ENCODE measurements at regions not wholly inside any gene's neighbourhood (a gene's known extent, or its start where the extent isn't known, plus 50 kb on each side); places are given as distances from the start of the nearest gene placed in this dataset.
A peak's percentile ranks its signal among the peaks of the same experiment; 100 is the strongest.

DNA sequence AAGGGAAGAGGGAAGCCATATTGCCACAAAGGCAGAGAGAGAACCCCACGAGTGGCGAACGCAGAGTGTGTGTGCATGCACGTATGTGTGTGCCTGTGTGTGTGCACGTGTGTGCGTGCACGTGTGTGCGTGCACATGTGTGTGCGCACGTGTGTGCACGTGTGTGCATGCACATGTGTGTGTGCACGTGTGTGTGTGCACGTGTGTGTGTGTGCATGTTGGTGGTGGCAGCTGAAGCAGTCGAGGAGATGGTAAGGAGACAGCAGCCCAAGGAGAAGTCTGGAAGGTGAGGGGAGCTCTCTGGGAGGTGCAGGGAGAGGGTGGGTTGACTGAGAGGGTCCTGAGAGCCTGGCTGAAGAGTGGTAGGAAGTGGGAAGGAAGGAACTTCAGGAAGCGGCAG is 94.1 kb upstream of the NECTIN1 start:
- no peak for ATAC-seq (replicated peaks)
- no peak overlapping the region for H3K4me3 Mint-ChIP-seq
- no peak overlapping the region for H3K27ac Mint-ChIP-seq
- no peak for DNase-seq
- H3K27me3 Mint-ChIP-seq = peaks cover 29 to 36% of the 10 kb centered on the region in 2 donors
- peaks cover 6 to 10% of the 10 kb centered on the region in 2 donors for H3K9me3 Mint-ChIP-seq
- H3K4me1 Mint-ChIP-seq = peaks cover 0 to 2% of the 10 kb centered on the region in 2 donors
- H3K36me3 Mint-ChIP-seq = no peaks in the 10 kb centered on the region

DNA sequence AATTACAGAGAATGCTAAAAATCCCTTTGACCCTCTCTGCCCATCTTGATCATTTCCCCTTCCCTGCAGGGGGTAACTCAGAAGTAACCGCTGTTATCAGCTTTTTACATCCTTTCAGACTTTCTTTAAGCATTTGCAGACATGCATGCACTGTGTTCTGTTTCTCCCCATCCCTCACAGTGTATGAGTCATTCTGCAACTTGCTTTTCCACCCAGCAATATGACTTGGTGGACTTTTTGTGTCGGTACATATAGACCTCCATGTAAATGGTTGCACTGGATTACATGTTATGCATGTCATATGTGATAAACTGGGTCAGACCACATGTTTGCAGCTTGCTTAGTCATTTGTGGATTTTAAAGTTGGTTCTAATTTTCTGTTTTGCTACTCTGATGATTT is 87.7 kb upstream of the NECTIN1 start:
- no peak for ATAC-seq (replicated peaks)
- peaks cover 30 to 38% of the 10 kb centered on the region in 2 donors for H3K27me3 Mint-ChIP-seq
- H3K9me3 Mint-ChIP-seq = peaks cover 6 to 9% of the 10 kb centered on the region in 2 donors
- H3K4me3 Mint-ChIP-seq = no peak overlapping the region
- H3K27ac Mint-ChIP-seq = no peak overlapping the region
- H3K36me3 Mint-ChIP-seq = no peaks in the 10 kb centered on the region
- no peak for DNase-seq
- peaks cover 0 to 1% of the 10 kb centered on the region in 2 donors for H3K4me1 Mint-ChIP-seq

DNA sequence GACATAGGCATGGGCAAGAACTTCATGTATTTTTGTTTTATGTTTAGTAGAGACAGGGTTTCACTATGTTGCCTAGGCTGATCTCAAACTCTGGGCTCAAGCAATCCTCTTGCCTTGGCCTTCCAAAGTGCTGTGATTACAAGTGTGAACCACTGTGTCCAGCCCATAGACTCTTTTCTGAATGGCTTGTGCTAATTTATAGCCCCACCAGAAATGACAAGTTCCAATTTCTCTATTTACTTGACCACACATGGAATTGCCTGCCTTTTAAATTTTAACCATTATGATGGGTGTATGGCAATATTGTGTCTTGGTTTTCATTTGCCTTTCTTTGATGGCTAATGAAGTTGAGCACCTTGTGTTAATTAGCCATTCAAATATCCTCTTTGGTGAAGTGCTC is 85.8 kb upstream of the NECTIN1 start:
- Mint-ChIP-seq H3K4me1 (peaks cover 9 to 10% of the 10 kb centered on the region in 2 donors), H3K27ac (no peak overlapping the region), H3K4me3 (no peak overlapping the region), H3K27me3 (peaks cover 34 to 42% of the 10 kb centered on the region in 2 donors), H3K36me3 (no peaks in the 10 kb centered on the region), H3K9me3 (peaks cover 6 to 9% of the 10 kb centered on the region in 2 donors)
- DNase-seq (no peak), ATAC-seq (replicated peaks) (no peak)

DNA sequence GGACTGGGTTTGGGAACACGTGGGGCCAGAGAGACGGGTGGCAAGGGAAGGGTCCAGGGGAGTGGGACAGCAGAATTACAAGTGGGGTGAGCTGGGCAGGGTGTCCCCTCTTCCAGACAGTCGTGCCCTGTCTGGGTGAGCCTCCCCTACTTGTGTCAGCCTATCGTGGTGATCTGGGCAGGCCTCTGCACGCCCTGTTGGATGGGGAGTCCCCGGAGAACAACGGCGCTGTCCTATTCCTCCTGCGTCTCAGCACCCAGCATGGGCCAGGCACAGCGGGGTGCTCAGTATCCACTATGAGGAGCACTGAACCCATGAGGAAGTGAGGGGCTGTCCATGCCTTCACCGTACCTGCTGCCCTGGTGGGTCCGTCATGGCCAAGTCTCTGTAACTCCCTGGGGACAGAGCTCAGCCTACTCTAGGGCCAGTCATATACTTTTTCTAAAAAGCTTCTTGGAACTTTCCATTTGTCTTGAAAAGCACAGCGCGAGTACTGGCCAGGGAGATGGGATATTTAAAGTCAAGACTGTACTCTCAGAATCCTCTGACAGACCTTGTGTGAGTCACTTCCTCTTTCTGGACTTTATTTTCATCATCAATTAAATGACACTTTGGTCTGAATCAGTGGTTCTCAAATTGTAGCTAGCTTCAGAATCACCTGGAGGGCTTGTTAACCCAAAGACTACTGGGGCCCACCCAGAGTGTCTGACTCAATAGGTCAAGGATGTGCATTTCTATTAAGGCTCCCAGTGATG is 81.7 kb upstream of the NECTIN1 start:
- no peak overlapping the region for H3K4me3 Mint-ChIP-seq
- H3K36me3 Mint-ChIP-seq = no peaks in the 10 kb centered on the region
- DNase-seq (no peak), ATAC-seq (replicated peaks) (peak; percentile 74 to 82)
- peaks cover 27 to 33% of the 10 kb centered on the region in 2 donors for H3K27me3 Mint-ChIP-seq
- H3K9me3 Mint-ChIP-seq = peaks cover 6 to 9% of the 10 kb centered on the region in 2 donors
- peaks cover 9 to 10% of the 10 kb centered on the region in 2 donors for H3K4me1 Mint-ChIP-seq
- no peak overlapping the region for H3K27ac Mint-ChIP-seq

DNA sequence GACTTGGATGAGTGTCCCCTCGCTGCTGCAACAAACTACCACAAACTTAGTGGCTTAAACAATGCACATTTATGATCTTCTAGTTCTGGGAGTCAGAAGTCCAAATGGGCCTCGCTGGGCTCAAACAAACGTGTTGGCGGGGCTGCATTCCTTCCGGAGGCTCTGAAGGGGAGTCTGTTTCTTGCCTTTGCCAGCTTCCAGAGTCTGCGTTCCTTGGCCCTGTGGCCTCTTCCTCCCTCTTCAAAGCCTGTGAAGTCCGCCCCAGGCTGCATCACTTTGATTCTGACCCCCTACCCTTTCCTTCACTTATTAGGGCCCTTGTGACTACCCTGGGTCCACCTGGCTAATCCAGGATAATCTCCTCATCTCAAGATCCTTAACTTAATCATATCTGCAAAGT is 80.3 kb upstream of the NECTIN1 start:
- H3K27me3 Mint-ChIP-seq = peaks cover 27 to 33% of the 10 kb centered on the region in 2 donors
- no peak overlapping the region for H3K27ac Mint-ChIP-seq
- H3K36me3 Mint-ChIP-seq = no peaks in the 10 kb centered on the region
- peaks cover 9 to 10% of the 10 kb centered on the region in 2 donors for H3K4me1 Mint-ChIP-seq
- peaks cover 5 to 9% of the 10 kb centered on the region in 2 donors for H3K9me3 Mint-ChIP-seq
- ATAC-seq (replicated peaks) (no peak), DNase-seq (no peak)
- H3K4me3 Mint-ChIP-seq = no peak overlapping the region

DNA sequence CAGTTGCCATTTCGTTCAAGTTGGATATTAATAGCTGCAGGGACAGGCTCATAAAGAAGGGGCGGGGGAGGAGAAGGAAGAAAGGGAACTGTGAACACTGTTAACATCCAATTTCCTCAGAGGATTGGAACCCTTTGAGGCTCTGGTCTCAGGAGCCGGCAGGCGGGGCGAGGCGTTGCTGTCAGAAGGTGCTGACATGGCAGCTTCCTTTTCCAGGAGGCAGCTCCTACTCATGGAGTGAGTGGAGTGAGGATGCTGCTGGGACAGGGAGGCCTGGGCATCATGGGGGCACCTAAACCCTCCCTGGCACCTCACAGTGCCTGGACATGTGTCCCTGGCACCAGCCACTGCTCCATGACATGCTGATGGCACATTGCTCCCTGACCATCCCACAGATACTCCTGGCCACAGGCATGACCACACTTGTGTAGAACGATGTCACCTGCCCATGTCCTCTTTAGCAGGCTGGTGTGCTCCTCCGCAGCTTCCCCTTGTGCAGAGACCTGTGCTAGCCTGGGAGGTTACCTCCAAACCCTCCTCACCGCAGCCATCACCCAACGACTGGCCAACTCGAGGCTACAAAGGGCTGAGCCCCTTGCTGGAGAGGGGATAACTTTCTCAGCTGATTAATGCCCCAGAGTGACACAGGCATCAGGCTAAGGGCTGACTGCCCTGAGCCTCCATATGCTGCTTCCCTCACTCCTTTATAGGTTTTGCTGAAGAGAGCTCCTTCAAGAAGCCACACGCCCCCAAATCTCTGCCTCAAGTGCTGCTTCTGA is 79.6 kb upstream of the NECTIN1 start:
- peaks cover 9 to 10% of the 10 kb centered on the region in 2 donors for H3K4me1 Mint-ChIP-seq
- no peak for DNase-seq
- peaks cover 28 to 31% of the 10 kb centered on the region in 2 donors for H3K27me3 Mint-ChIP-seq

DNA sequence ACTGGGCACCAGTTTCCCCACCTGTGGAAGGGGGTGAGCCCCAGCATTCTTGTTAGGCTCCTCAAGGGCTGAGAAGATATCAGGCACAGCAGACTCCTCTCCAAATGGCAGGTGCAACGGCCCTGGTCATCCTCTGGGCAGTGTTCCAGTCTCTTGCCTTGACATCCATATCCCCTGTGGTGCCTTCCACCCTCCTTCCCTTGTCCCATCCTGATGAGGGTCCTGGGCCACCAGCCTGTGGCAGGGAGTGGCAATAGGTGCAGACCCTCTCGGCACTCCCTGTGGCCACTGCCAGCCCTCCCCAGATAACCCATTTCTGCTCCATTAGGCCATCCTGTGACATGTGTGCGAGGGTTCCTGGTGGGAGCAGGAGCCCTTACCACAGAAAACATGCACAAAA is 78.8 kb upstream of the NECTIN1 start:
- ATAC-seq (replicated peaks) (no peak), DNase-seq (no peak)
- H3K4me3 Mint-ChIP-seq = no peak overlapping the region
- H3K27ac Mint-ChIP-seq = no peak overlapping the region
- peaks cover 27 to 31% of the 10 kb centered on the region in 2 donors for H3K27me3 Mint-ChIP-seq
- peaks cover 9 to 10% of the 10 kb centered on the region in 2 donors for H3K4me1 Mint-ChIP-seq
- no peaks in the 10 kb centered on the region for H3K36me3 Mint-ChIP-seq
- no peaks in the 10 kb centered on the region for H3K9me3 Mint-ChIP-seq

More for the DNA sequence above, 79.6 kb upstream of the NECTIN1 start:
- ATAC-seq (replicated peaks) = no peak
- Mint-ChIP-seq H3K36me3 (no peaks in the 10 kb centered on the region), H3K4me3 (no peak overlapping the region), H3K27ac (no peak overlapping the region), H3K9me3 (peaks cover under 1 to 3% of the 10 kb centered on the region in 2 donors)

DNA sequence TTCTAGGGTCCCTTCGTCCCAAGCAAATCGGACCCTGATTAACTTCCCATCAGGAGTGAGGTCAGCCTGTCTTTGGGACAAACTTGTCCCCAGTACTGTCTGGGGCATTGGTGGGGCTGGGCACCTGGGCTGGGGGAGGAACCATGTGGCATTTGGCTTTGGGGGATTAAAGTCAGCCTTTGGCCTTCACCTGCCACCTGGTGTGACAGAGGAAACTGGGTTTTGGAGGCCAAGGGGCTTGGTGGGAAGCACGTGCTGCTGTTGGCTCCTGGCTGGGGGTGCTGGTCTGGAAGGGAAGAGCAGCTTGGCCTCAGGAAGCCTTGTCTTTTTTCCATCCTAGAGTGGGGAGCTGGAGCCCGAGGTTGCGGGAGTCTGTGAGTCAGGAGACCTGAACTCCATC is 78.4 kb upstream of the NECTIN1 start:
- H3K4me3 Mint-ChIP-seq = no peak overlapping the region
- no peaks in the 10 kb centered on the region for H3K36me3 Mint-ChIP-seq
- H3K4me1 Mint-ChIP-seq = peaks cover 9 to 10% of the 10 kb centered on the region in 2 donors
- H3K27ac Mint-ChIP-seq = no peak overlapping the region
- DNase-seq = no peak
- ATAC-seq (replicated peaks) = no peak
- no peaks in the 10 kb centered on the region for H3K9me3 Mint-ChIP-seq
- peaks cover 25 to 31% of the 10 kb centered on the region in 2 donors for H3K27me3 Mint-ChIP-seq

DNA sequence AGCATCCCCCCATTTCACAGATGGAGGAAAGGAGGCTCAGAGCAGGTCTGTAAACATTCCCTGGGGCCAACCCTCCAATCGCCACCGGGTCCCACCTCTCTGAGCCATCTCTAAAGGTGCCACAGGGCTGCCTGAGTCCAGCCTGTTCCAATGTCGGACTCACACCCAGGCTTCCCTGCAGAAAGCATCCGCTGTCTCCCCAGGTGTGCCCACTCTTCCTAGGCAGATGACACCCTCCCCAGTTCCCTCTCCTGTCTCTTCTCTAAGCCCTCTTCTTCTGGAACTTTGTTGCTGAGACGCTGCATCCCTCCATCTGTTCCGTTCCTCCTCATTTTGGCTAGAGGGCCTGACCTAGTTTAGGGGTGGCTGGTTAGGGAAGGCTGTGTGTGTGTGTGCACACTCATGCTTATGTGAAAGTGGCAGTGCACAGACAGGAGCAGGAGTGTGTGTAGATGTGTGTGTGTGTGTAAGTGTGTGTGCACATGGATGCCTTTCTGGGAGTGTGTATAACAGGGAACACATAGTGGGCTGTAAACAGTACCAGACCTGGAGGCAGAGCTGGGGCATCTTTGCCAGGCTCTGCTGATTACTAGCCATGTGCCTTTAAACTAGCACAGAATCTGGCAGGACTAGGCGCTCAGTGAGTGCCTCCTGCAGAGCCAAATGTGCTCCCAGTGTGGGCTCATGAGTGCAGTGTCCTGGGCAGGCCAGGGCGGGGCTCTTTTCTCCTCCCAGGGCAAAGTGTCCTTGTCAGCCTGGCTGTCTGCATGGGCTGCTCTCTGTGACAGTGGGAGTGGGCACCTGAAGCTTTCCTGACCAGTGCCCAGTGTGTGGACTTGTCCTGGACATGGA is 77.3 kb upstream of the NECTIN1 start:
- Mint-ChIP-seq H3K27ac (no peak overlapping the region), H3K9me3 (no peaks in the 10 kb centered on the region), H3K4me3 (no peak overlapping the region), H3K27me3 (peaks cover 26 to 37% of the 10 kb centered on the region in 2 donors), H3K4me1 (peaks cover 5 to 9% of the 10 kb centered on the region in 2 donors), H3K36me3 (no peaks in the 10 kb centered on the region)
- no peak for ATAC-seq (replicated peaks)
- DNase-seq = no peak

DNA sequence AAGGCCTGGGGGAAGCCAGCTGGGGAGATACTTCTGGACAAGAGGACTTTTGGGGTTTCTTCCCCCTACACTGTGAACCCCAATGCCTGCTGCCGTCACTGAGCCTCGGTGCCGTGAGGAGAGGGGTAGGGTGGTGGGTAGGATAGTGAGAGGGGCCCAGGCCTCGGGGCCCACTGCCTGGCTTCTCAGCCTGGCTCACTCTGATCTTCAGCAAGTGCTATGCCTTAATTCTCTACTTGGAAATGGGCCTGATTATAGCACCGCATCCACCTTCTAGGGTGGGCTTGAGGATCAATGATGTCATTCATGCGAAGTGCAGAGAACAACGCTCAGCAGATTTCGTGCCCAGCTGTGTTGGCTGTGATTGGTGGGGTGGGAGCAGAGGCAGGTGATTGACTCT is 76.7 kb upstream of the NECTIN1 start:
- no peak for ATAC-seq (replicated peaks)

DNA sequence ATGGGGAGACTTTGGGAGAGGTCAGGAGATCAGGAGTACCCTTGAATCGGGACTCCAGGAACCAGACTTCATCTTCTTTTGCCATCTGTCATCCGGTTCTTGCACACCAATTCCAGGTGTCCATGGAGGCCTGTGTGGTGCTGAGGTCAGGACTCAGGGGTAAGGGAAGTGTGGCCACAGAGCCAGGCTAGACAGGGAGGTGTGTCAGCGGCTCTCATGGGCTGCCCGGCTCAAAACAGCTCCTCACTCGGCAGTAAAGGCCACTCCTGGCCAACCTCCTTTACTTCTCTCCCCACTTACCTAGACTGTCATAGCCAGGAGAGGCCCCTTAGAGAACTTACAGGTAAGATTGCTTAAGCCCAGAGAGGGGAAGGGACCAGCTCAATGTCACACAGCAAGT is 75.7 kb upstream of the NECTIN1 start:
- Mint-ChIP-seq H3K27me3 (peaks cover 20 to 33% of the 10 kb centered on the region in 2 donors), H3K4me3 (no peak overlapping the region), H3K4me1 (no peaks in the 10 kb centered on the region), H3K27ac (no peak overlapping the region), H3K9me3 (no peaks in the 10 kb centered on the region), H3K36me3 (no peaks in the 10 kb centered on the region)
- no peak for ATAC-seq (replicated peaks)
- no peak for DNase-seq

More for the DNA sequence above, 76.7 kb upstream of the NECTIN1 start:
- DNase-seq = no peak
- no peak overlapping the region for H3K4me3 Mint-ChIP-seq
- no peaks in the 10 kb centered on the region for H3K36me3 Mint-ChIP-seq
- no peak overlapping the region for H3K27ac Mint-ChIP-seq
- H3K4me1 Mint-ChIP-seq = peaks cover 2 to 7% of the 10 kb centered on the region in 2 donors
- peaks cover 26 to 39% of the 10 kb centered on the region in 2 donors for H3K27me3 Mint-ChIP-seq
- no peaks in the 10 kb centered on the region for H3K9me3 Mint-ChIP-seq

DNA sequence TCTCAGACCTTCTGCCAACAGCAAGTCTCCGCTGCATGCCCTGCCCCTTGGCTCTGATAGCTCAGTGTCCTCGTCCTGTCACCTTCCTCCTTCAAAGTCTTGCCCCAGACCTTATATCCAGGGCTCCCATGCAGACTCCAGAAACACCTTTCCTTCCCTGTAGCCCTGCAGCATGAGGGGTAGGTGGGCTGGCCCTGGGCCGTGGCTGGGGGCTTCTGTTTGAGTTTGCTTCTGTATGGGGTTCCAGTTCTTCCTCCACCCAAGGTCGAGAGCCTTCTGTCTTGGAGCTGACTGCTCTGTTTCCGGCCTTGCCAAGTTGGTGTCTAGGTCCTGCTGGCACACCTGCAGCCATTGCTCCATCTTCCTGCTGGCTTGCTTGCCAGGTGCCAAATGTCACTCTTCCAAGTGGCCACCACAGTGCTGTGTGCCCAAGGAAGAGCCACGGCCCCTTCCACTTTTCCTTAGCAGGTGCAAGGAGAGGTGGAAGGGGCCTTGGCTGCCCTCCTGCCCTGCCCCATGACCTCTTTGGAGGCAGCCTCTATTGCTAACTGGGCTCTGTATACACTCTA is 74.8 kb upstream of the NECTIN1 start:
- no peak for ATAC-seq (replicated peaks)
- Mint-ChIP-seq H3K9me3 (no peaks in the 10 kb centered on the region), H3K36me3 (no peaks in the 10 kb centered on the region), H3K4me3 (no peak overlapping the region), H3K4me1 (no peaks in the 10 kb centered on the region), H3K27ac (no peak overlapping the region), H3K27me3 (peaks cover 18 to 37% of the 10 kb centered on the region in 2 donors)
- no peak for DNase-seq

DNA sequence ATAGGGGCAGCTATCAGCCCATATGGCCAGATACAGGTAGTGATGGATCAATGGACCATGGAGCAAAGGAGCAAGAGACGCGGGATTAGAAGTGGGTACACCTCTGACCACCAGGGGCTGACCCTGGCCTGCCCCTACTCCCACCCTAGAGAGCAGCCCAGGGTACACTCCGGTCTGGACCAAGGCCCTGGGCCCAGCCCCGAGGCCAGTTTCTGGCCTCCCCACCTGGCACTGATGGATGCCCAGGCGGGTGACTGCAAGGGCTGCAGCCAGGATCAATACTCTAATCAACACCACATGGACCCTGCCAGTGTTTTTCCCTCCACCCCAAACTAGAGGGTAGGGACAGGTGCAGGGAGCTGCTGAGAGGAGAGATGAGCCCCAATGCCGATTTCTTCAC is 74.1 kb upstream of the NECTIN1 start:
- Mint-ChIP-seq H3K27me3 (peaks cover 16 to 32% of the 10 kb centered on the region in 2 donors), H3K9me3 (no peaks in the 10 kb centered on the region), H3K4me1 (no peaks in the 10 kb centered on the region), H3K36me3 (no peaks in the 10 kb centered on the region), H3K4me3 (no peak overlapping the region), H3K27ac (no peak overlapping the region)
- no peak for DNase-seq
- ATAC-seq (replicated peaks) = no peak

DNA sequence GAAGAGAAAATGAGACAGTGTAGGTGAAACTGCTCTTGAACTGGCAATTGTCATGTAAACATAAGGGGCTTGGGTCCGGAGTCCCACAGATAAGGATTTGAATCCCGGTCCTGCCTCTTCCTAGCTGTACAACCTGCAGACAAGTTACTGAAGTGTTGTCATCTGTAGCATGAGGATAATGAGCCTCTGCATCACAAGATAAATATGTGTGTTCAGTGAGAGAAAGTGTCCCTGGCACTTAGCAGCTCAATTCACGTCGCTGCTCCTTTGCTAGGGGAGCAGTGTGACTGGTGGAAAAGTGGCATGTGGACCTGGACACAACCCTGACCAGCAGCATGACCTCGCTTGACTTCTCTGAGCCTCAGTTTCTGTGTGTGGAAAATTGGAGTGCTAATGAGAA is 73.7 kb upstream of the NECTIN1 start:
- H3K27ac Mint-ChIP-seq = no peak overlapping the region
- no peak for ATAC-seq (replicated peaks)
- H3K27me3 Mint-ChIP-seq = peaks cover 13 to 30% of the 10 kb centered on the region in 2 donors
- H3K36me3 Mint-ChIP-seq = no peaks in the 10 kb centered on the region
- H3K4me1 Mint-ChIP-seq = no peaks in the 10 kb centered on the region
- no peaks in the 10 kb centered on the region for H3K9me3 Mint-ChIP-seq
- no peak for DNase-seq
- no peak overlapping the region for H3K4me3 Mint-ChIP-seq
